ENCODE measurements at regions not wholly inside any gene's neighbourhood (a gene's known extent, or its start where the extent isn't known, plus 50 kb on each side); places are given as distances from the start of the nearest gene placed in this dataset.

DNA sequence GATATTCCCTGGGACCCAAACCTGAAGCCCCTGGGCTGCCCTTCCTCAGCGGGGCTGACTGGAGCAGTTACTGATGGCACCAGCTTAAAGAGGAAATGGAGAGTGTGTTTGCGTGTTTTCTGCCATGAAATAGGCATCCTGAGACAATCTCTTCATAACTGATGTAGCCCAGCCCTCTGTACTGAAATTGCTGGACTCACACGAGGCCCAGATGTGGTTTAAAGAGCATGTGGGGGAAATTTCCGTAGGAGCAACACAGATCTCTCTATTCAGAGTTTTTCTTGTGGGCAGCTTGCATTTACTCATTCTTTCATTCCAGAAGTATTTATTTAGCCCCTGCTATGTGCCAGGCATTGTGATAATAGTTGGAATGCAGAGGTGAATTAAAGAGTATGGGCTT, 782.1 kb upstream of the TBX3 start:
- Histone ChIP-seq H3K36me3 (ENCODE audit: insufficient read depth, low read length) (no peaks in the 10 kb centered on the region), H3K27ac (ENCODE audit: low read length) (no peak overlapping the region), H3K9ac (ENCODE audit: low read length) (no peak overlapping the region), H3F3A (ENCODE audit: insufficient read depth, low read length, poor library complexity, severe bottlenecking) (no peaks in the 10 kb centered on the region), H3K9me3 (ENCODE audit: low read length) (no peaks in the 10 kb centered on the region), H3K4me3 (ENCODE audit: low read length) (no peak overlapping the region), H3K9me2 (ENCODE audit: insufficient read depth, low read length) (no peaks in the 10 kb centered on the region), H2AFZ (ENCODE audit: low read depth, low read length) (no peak overlapping the region), H3K79me2 (replicated peaks; ENCODE audit: insufficient read depth, low read length) (no peaks in the 10 kb centered on the region), H4K20me1 (ENCODE audit: insufficient read depth) (no peaks in the 10 kb centered on the region), H3K27me3 (ENCODE audit: insufficient read depth, low read depth, low read length) (no peaks in the 10 kb centered on the region), H3K4me2 (ENCODE audit: low read length) (no peak overlapping the region)
- TF ChIP-seq POLR2AphosphoS5 (IDR thresholded peaks at IDR 0.05) = no peak
- TF ChIP-seq, protein P1, sequence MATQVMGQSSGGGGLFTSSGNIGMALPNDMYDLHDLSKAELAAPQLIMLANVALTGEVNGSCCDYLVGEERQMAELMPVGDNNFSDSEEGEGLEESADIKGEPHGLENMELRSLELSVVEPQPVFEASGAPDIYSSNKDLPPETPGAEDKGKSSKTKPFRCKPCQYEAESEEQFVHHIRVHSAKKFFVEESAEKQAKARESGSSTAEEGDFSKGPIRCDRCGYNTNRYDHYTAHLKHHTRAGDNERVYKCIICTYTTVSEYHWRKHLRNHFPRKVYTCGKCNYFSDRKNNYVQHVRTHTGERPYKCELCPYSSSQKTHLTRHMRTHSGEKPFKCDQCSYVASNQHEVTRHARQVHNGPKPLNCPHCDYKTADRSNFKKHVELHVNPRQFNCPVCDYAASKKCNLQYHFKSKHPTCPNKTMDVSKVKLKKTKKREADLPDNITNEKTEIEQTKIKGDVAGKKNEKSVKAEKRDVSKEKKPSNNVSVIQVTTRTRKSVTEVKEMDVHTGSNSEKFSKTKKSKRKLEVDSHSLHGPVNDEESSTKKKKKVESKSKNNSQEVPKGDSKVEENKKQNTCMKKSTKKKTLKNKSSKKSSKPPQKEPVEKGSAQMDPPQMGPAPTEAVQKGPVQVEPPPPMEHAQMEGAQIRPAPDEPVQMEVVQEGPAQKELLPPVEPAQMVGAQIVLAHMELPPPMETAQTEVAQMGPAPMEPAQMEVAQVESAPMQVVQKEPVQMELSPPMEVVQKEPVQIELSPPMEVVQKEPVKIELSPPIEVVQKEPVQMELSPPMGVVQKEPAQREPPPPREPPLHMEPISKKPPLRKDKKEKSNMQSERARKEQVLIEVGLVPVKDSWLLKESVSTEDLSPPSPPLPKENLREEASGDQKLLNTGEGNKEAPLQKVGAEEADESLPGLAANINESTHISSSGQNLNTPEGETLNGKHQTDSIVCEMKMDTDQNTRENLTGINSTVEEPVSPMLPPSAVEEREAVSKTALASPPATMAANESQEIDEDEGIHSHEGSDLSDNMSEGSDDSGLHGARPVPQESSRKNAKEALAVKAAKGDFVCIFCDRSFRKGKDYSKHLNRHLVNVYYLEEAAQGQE (IDR thresholded peaks at IDR 0.05; ENCODE audit: borderline replicate concordance) = no peak
- no peak for TF ChIP-seq EP300 (conservative IDR thresholded peaks at IDR 0.05; ENCODE audit: poor library complexity, severe bottlenecking)
- TF ChIP-seq RAD21 (conservative IDR thresholded peaks at IDR 0.05) = no peak
- TF ChIP-seq EZH2 (IDR thresholded peaks at IDR 0.05; ENCODE audit: borderline replicate concordance, insufficient read depth, low read length, poor library complexity, severe bottlenecking) = no peak
- no peak for TF ChIP-seq MXI1 (conservative IDR thresholded peaks at IDR 0.05; ENCODE audit: poor library complexity, severe bottlenecking)
- TF ChIP-seq CTCF (IDR thresholded peaks at IDR 0.05; ENCODE audit: poor library complexity, severe bottlenecking) = no peak
- no peak for TF ChIP-seq SMC3 (conservative IDR thresholded peaks at IDR 0.05; ENCODE audit: poor library complexity)
- no peak for TF ChIP-seq TAF1 (IDR thresholded peaks at IDR 0.05; ENCODE audit: low read depth)

- H3F3A ChIP-seq (ENCODE audit: insufficient read depth, low read length, poor library complexity, severe bottlenecking) = no peaks in the 10 kb centered on the region
- no peaks in the 10 kb centered on the region for H3K9me3 ChIP-seq (ENCODE audit: low read length)
- no peak overlapping the region for H2AFZ ChIP-seq (ENCODE audit: low read depth, low read length)
- H3K79me2 ChIP-seq (replicated peaks; ENCODE audit: insufficient read depth, low read length) = no peaks in the 10 kb centered on the region
- no peaks in the 10 kb centered on the region for H3K9me2 ChIP-seq (ENCODE audit: insufficient read depth, low read length)
- no peak overlapping the region for H3K4me3 ChIP-seq (ENCODE audit: low read length)
- H3K36me3 ChIP-seq (ENCODE audit: insufficient read depth, low read length) = no peaks in the 10 kb centered on the region
- H3K27me3 ChIP-seq (ENCODE audit: insufficient read depth, low read depth, low read length) = no peaks in the 10 kb centered on the region
- no peak overlapping the region for H3K27ac ChIP-seq (ENCODE audit: low read length)
- H3K4me2 ChIP-seq (ENCODE audit: low read length) = no peak overlapping the region
- H4K20me1 ChIP-seq (ENCODE audit: insufficient read depth) = no peaks in the 10 kb centered on the region
- no peak overlapping the region for H3K9ac ChIP-seq (ENCODE audit: low read length)
- TF ChIP-seq RAD21 (conservative IDR thresholded peaks at IDR 0.05) = no peak
- TF ChIP-seq TAF1 (IDR thresholded peaks at IDR 0.05; ENCODE audit: low read depth) = no peak
- TF ChIP-seq SMC3 (conservative IDR thresholded peaks at IDR 0.05; ENCODE audit: poor library complexity) = no peak
- TF ChIP-seq MXI1 (conservative IDR thresholded peaks at IDR 0.05; ENCODE audit: poor library complexity, severe bottlenecking) = no peak
Observed at GRCh38 chr12:115464661-115465060, 780.7 kb upstream of the TBX3 start.
